SK-N-SH treated with all-trans-retinoic acid at 6 μM for 48 hours (cell line): ENCODE measurements at regions not wholly inside any gene's neighbourhood (a gene's known extent, or its start where the extent isn't known, plus 50 kb on each side); places are given as distances from the start of the nearest gene placed in this dataset.

Experiments
- ATAC-seq: fragments of 200-7000 bp; cut with Tn5 transposase; 3 replicates; pipeline ENCODE4 v1.9.1; 2020; ENCODE audit warnings: mild to moderate bottlenecking, moderate library complexity
- BACH2 ChIP-seq: fragments of 250-450 bp; sonication (Bioruptor Pico); IDR thresholded peaks from 2 replicates; pipeline ENCODE4 v1.9.0; 2021; ENCODE audit warnings: mild to moderate bottlenecking, borderline replicate concordance
- CREB5 ChIP-seq: fragments of 250-450 bp; sonication (Bioruptor Pico); IDR thresholded peaks from 2 replicates; pipeline ENCODE4 v1.5.1; 2020; ENCODE audit warnings: low read depth, mild to moderate bottlenecking, moderate library complexity
- ESRRG ChIP-seq: fragments of 250-450 bp; sonication (Bioruptor Pico); IDR thresholded peaks from 2 replicates; pipeline ENCODE4 v1.6.1; 2021; ENCODE audit warnings: mild to moderate bottlenecking
- GLIS3 ChIP-seq: fragments of 250-450 bp; sonication (Bioruptor Pico); IDR thresholded peaks from 2 replicates; pipeline ENCODE4 v1.5.0; 2020; ENCODE audit warnings: mild to moderate bottlenecking, moderate library complexity
- ISL1 ChIP-seq: fragments of 250-450 bp; sonication (Bioruptor Pico); IDR thresholded peaks from 2 replicates; pipeline ENCODE4 v2.1.2; 2022; ENCODE audit warnings: mild to moderate bottlenecking, moderate library complexity
- OSR1 ChIP-seq: fragments of 250-450 bp; sonication (Bioruptor Pico); IDR thresholded peaks from 2 replicates; pipeline ENCODE4 v1.8.0; 2022; ENCODE audit warnings: moderate library complexity, mild to moderate bottlenecking, inconsistent platforms
- POU6F1 ChIP-seq: fragments of 250-450 bp; sonication (Bioruptor Pico); IDR thresholded peaks from 2 replicates; pipeline ENCODE4 v1.8.0; 2021; ENCODE audit warnings: low read depth, mild to moderate bottlenecking, moderate library complexity, borderline replicate concordance
- RARB ChIP-seq: fragments of 250-450 bp; sonication (Bioruptor Pico); IDR thresholded peaks from 2 replicates; pipeline ENCODE4 v1.8.0; 2021; ENCODE audit warnings: mild to moderate bottlenecking, moderate library complexity
- SNAI2 ChIP-seq: fragments of 250-450 bp; sonication (Bioruptor Pico); IDR thresholded peaks from 2 replicates; pipeline ENCODE4 v1.5.0; 2020; ENCODE audit warnings: mild to moderate bottlenecking, moderate library complexity
- TCF4 ChIP-seq: fragments of 250-450 bp; sonication (Bioruptor Pico); IDR thresholded peaks from 2 replicates; pipeline ENCODE4 v1.8.0; 2021; ENCODE audit warnings: mild to moderate bottlenecking, moderate library complexity, borderline replicate concordance
- TOX ChIP-seq: fragments of 250-450 bp; sonication (Bioruptor Pico); IDR thresholded peaks from 2 replicates; pipeline ENCODE4 v1.8.0; 2021; ENCODE audit warnings: mild to moderate bottlenecking, moderate library complexity, borderline replicate concordance
- TSHZ2 ChIP-seq: fragments of 250-450 bp; sonication (Bioruptor Pico); IDR thresholded peaks from 2 replicates; pipeline ENCODE4 v1.5.0; 2020; ENCODE audit warnings: mild to moderate bottlenecking, moderate library complexity
- ZC3H10 ChIP-seq: fragments of 250-450 bp; sonication (Bioruptor Pico); IDR thresholded peaks from 2 replicates; pipeline ENCODE4 v1.5.1; 2021; ENCODE audit warnings: mild to moderate bottlenecking, moderate library complexity
- ZFP3 ChIP-seq: fragments of 250-450 bp; sonication (Bioruptor Pico); IDR thresholded peaks from 2 replicates; pipeline ENCODE4 v1.5.0; 2020; ENCODE audit warnings: mild to moderate bottlenecking, moderate library complexity
- ZFP30 ChIP-seq: fragments of 450-650 bp; formaldehyde crosslinking; IDR thresholded peaks from 2 replicates; pipeline ENCODE4 v1.5.0; 2022; ENCODE audit warnings: mild to moderate bottlenecking, moderate library complexity
- ZNF565 ChIP-seq: fragments of 450-650 bp; formaldehyde crosslinking; conservative IDR thresholded peaks from 2 replicates; pipeline ENCODE4 v1.5.0; 2020; ENCODE audit warnings: low read depth, mild to moderate bottlenecking, moderate library complexity
- ZNF8 ChIP-seq: fragments of 450-650 bp; formaldehyde crosslinking; IDR thresholded peaks from 2 replicates; pipeline ENCODE4 v1.5.0; 2020; ENCODE audit warnings: mild to moderate bottlenecking, moderate library complexity
- TF ChIP-seq, protein P1 (sequence below): fragments of 250-450 bp; sonication (Bioruptor Pico); IDR thresholded peaks from 2 replicates; pipeline ENCODE4 v1.8.0; 2020; ENCODE audit warnings: mild to moderate bottlenecking, moderate library complexity, borderline replicate concordance
- TF ChIP-seq, protein P2 (sequence below): fragments of 250-450 bp; sonication (Bioruptor Pico); IDR thresholded peaks from 2 replicates; pipeline ENCODE4 v1.5.1; 2021; ENCODE audit warnings: mild to moderate bottlenecking, moderate library complexity

GRCh38 chr15:99496302-99496629, 69.5 kb upstream of the MEF2A start (continued):
- TF ChIP-seq GLIS3 (CRISPR knock-in tag) (no peak), SNAI2 (CRISPR knock-in tag) (no peak)
- TF ChIP-seq, all 23 proteins: peak for 0

- ATAC-seq = no peak
- no peak for TF ChIP-seq ISL1
- TF ChIP-seq TSHZ2 = no peak
- TF ChIP-seq ESRRG (CRISPR knock-in tag) = no peak
- TF ChIP-seq, protein P1, sequence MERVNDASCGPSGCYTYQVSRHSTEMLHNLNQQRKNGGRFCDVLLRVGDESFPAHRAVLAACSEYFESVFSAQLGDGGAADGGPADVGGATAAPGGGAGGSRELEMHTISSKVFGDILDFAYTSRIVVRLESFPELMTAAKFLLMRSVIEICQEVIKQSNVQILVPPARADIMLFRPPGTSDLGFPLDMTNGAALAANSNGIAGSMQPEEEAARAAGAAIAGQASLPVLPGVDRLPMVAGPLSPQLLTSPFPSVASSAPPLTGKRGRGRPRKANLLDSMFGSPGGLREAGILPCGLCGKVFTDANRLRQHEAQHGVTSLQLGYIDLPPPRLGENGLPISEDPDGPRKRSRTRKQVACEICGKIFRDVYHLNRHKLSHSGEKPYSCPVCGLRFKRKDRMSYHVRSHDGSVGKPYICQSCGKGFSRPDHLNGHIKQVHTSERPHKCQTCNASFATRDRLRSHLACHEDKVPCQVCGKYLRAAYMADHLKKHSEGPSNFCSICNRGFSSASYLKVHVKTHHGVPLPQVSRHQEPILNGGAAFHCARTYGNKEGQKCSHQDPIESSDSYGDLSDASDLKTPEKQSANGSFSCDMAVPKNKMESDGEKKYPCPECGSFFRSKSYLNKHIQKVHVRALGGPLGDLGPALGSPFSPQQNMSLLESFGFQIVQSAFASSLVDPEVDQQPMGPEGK (CRISPR knock-in tag) = no peak
- TF ChIP-seq ZNF565 = no peak
- TF ChIP-seq RARB (CRISPR knock-in tag) = no peak
- no peak for TF ChIP-seq CREB5 (CRISPR knock-in tag)
- TF ChIP-seq SNAI2 (CRISPR knock-in tag) = no peak
- no peak for TF ChIP-seq ZNF8 (CRISPR knock-in tag)
- TF ChIP-seq ZC3H10 (CRISPR knock-in tag) = no peak
- TF ChIP-seq, all 23 proteins: peak for 0
Measured at GRCh38 chr15:99502182-99502581, 63.6 kb upstream of the MEF2A start.

GRCh38 chr15:99502661-99503060, 63.1 kb upstream of the MEF2A start:
- TF ChIP-seq ZFP3 (CRISPR knock-in tag) = no peak
- no peak for TF ChIP-seq ZC3H10 (CRISPR knock-in tag)
- no peak for TF ChIP-seq ZFP30 (CRISPR knock-in tag)
- no peak for TF ChIP-seq POU6F1
- TF ChIP-seq TOX = no peak
- TF ChIP-seq, protein P2, sequence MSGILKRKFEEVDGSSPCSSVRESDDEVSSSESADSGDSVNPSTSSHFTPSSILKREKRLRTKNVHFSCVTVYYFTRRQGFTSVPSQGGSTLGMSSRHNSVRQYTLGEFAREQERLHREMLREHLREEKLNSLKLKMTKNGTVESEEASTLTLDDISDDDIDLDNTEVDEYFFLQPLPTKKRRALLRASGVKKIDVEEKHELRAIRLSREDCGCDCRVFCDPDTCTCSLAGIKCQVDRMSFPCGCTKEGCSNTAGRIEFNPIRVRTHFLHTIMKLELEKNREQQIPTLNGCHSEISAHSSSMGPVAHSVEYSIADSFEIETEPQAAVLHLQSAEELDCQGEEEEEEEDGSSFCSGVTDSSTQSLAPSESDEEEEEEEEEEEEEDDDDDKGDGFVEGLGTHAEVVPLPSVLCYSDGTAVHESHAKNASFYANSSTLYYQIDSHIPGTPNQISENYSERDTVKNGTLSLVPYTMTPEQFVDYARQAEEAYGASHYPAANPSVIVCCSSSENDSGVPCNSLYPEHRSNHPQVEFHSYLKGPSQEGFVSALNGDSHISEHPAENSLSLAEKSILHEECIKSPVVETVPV (CRISPR knock-in tag) = no peak
- TF ChIP-seq ZNF565 = no peak
- no peak for TF ChIP-seq ESRRG (CRISPR knock-in tag)
- no peak for TF ChIP-seq RARB (CRISPR knock-in tag)
- no peak for TF ChIP-seq TSHZ2
- no peak for TF ChIP-seq BACH2 (CRISPR knock-in tag)
- no peak for TF ChIP-seq OSR1 (CRISPR knock-in tag)
- no peak for TF ChIP-seq TCF4 (CRISPR knock-in tag)
- TF ChIP-seq, all 23 proteins: peak for 0
- ATAC-seq = no peak
